BE2C (cell line): ENCODE measurements at regions not wholly inside any gene's neighbourhood (a gene's known extent, or its start where the extent isn't known, plus 50 kb on each side); places are given as distances from the start of the nearest gene placed in this dataset.

ENCODE experiments used
- DNase-seq: peaks from one replicate; pipeline ENCODE4 v3.0.0-alpha.2; 2020
- H3K27me3 ChIP-seq: fragments of 250-450 bp; sonication (Bioruptor Pico); 2 replicates; pipeline ENCODE4 v1.5.1; 2020; ENCODE audit warnings: mild to moderate bottlenecking
- H3K36me3 ChIP-seq: fragments of 250-450 bp; sonication (Bioruptor Pico); 2 replicates; pipeline ENCODE4 v1.5.1; 2020; ENCODE audit warnings: mild to moderate bottlenecking
- H3K4me1 ChIP-seq: fragments of 250-450 bp; sonication (Bioruptor Pico); 2 replicates; pipeline ENCODE4 v1.5.1; 2020
- H3K4me3 ChIP-seq: 2 replicates; pipeline ENCODE4 v1.5.1; 2011; ENCODE audit warnings: low read depth, low read length
- H3K9me3 ChIP-seq: fragments of 250-450 bp; sonication (Bioruptor Pico); 2 replicates; pipeline ENCODE4 v1.5.1; 2020
- CTCF ChIP-seq: IDR thresholded peaks from 2 replicates; pipeline ENCODE4 v1.5.1; 2012; ENCODE audit warnings: mild to moderate bottlenecking, low read depth, low read length

DNA sequence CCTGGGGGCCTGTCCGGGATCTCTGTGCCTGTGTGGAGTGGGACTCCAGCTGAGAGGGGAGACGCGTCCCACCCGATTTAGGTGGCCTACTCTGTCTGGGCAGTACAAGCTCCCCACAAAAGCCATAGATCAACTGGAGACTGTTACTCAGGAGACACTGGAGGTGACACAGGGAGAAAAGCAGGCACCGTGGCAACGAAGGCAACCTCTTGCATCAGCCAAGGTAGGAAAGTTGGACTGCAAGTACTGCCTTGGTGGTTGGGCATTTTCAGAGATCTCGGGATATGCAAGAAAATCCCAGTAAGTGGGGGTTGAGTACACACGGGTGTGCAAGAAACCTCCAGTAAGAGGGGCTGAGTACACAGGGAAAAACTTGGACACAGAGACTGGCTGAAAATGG is 1060.0 kb upstream of the MIR17HG start:
- Histone ChIP-seq H3K4me3 (no peak overlapping the region), H3K4me1 (no peaks in the 10 kb centered on the region), H3K27me3 (no peaks in the 10 kb centered on the region), H3K9me3 (no peaks in the 10 kb centered on the region), H3K36me3 (no peaks in the 10 kb centered on the region)
- DNase-seq, result no peak
- TF ChIP-seq CTCF, result no peak

DNA sequence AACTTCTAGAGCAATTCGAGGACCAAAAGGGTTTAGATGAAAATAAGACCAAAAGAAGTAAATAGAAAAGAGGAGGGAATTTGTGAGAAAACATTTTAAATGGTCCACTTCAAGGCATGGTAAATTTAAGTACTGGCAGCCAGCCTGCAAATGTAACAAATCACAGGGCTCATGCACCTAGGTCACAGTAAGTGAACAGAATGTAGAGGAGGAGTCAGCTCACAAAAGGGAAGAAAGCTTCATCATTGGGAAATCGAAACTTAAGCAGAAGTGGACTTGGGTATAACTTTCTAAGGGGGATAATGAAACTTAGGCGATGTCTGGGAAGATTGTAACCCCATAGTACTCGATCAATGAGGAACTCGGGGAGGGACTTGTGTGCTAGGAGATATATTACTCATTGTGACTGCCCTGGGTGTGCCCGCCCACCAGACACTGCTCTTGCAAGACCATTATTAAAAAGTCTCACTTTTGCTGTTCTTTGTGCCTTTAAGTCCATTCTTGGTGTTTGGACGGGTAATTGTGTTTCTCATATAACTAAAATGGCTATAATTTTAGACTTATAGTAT is 1053.6 kb upstream of the MIR17HG start:
- H3K36me3 ChIP-seq, result no peaks in the 10 kb centered on the region
- no peaks in the 10 kb centered on the region for H3K27me3 ChIP-seq
- no peaks in the 10 kb centered on the region for H3K9me3 ChIP-seq
- no peak overlapping the region for H3K4me3 ChIP-seq
- H3K4me1 ChIP-seq, result no peaks in the 10 kb centered on the region
- DNase-seq, result no peak
- no peak for TF ChIP-seq CTCF

- no peak for DNase-seq
- TF ChIP-seq CTCF, result no peak
- Histone ChIP-seq H3K4me1 (no peaks in the 10 kb centered on the region), H3K27me3 (no peaks in the 10 kb centered on the region), H3K4me3 (no peak overlapping the region), H3K36me3 (no peaks in the 10 kb centered on the region), H3K9me3 (no peaks in the 10 kb centered on the region)
These were observed 1048.2 kb upstream of the MIR17HG start for GRCh38 chr13:90299238-90299637.

- no peak for DNase-seq
- TF ChIP-seq CTCF, result no peak
- Histone ChIP-seq H3K36me3 (no peaks in the 10 kb centered on the region), H3K27me3 (no peaks in the 10 kb centered on the region), H3K4me1 (no peaks in the 10 kb centered on the region), H3K4me3 (no peak overlapping the region), H3K9me3 (no peaks in the 10 kb centered on the region)
These were observed 1047.5 kb upstream of the MIR17HG start for GRCh38 chr13:90300015-90300414.

DNA sequence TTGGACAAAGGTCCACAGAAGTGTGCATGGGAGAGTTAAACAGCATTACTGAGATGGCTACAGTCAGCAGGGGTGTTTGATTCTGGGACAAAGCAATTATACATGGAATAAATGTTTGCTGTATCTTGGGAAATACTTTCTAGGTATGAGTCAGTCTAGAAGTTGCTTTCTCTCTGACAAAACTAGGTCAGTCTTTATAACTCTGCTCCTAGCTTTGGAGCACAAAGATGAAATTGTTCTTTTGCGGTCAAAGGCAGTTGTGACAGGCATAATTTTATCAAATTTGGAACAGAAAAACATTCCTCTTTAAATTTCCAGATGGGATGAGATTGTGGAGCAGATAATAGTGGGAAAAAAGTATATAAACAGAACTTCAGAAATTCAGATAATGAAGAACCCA is 1045.4 kb upstream of the MIR17HG start:
- H3K9me3 ChIP-seq, result no peaks in the 10 kb centered on the region
- no peaks in the 10 kb centered on the region for H3K36me3 ChIP-seq
- no peaks in the 10 kb centered on the region for H3K4me1 ChIP-seq
- no peak for TF ChIP-seq CTCF
- no peaks in the 10 kb centered on the region for H3K27me3 ChIP-seq
- H3K4me3 ChIP-seq, result no peak overlapping the region
- no peak for DNase-seq

- H3K4me1 ChIP-seq, result no peaks in the 10 kb centered on the region
- no peaks in the 10 kb centered on the region for H3K36me3 ChIP-seq
- no peaks in the 10 kb centered on the region for H3K9me3 ChIP-seq
- H3K27me3 ChIP-seq, result no peaks in the 10 kb centered on the region
- DNase-seq, result no peak
- TF ChIP-seq CTCF, result no peak
- no peak overlapping the region for H3K4me3 ChIP-seq
These were observed 1041.7 kb upstream of the MIR17HG start for GRCh38 chr13:90305796-90306195.
